Activated B cell treated with CpG ODN at 0.5 μM for 24 hours (primary cell): ENCODE measurements at regions not wholly inside any gene's neighbourhood (a gene's known extent, or its start where the extent isn't known, plus 50 kb on each side); places are given as distances from the start of the nearest gene placed in this dataset.

ENCODE experiments used
- ATAC-seq: fragments of 200-7000 bp; cut with Tn5 transposase; one replicate; pipeline ENCODE4 v1.10.0; 2021; ENCODE audit warnings: low read depth, mild to moderate bottlenecking, moderate library complexity
- CTCF ChIA-PET: fragments of 350-600 bp; sonication (Branson Sonifier 250); formaldehyde crosslinking; loops from one replicate; lab custom pipeline; 2021; ENCODE audit warnings: antibody characterized with exemption; lab: Charles Lee
- POLR2A ChIA-PET: fragments of 350-600 bp; sonication (Branson Sonifier 250); formaldehyde crosslinking; loops from one replicate; lab custom pipeline; 2021; ENCODE audit warnings: antibody characterized with exemption; lab: Charles Lee
- DNase-seq: peaks from one replicate; pipeline ENCODE4 v3.0.0; 2022
- H3K27ac Mint-ChIP-seq: one replicate; pipeline ENCODE4 v1.8.0; 2020; ENCODE audit warnings: mixed read lengths
- H3K27me3 Mint-ChIP-seq: one replicate; pipeline ENCODE4 v1.8.0; 2021; ENCODE audit warnings: mixed read lengths
- H3K36me3 Mint-ChIP-seq: one replicate; pipeline ENCODE4 v1.8.0; 2021; ENCODE audit warnings: low read depth, mixed read lengths
- H3K4me1 Mint-ChIP-seq: one replicate; pipeline ENCODE4 v1.8.0; 2021; ENCODE audit warnings: mixed read lengths
- H3K4me3 Mint-ChIP-seq: one replicate; pipeline ENCODE4 v1.8.0; 2020; ENCODE audit warnings: mild to moderate bottlenecking, mixed read lengths
- H3K9me3 Mint-ChIP-seq: one replicate; pipeline ENCODE4 v1.8.0; 2020; ENCODE audit warnings: mixed read lengths
- CTCF ChIP-seq: fragments of 200-600 bp; IDR thresholded peaks from one replicate; pipeline ENCODE4 v1.8.0; 2022; ENCODE audit warnings: antibody characterized with exemption, mild to moderate bottlenecking
- intact Hi-C: fragments of 100-400 bp; cut with micrococcal nuclease; formaldehyde crosslinking; loops from one replicate; pipeline ENCODE4 v1.15.1; 2024

- Mint-ChIP-seq H3K27ac (no peak overlapping the region), H3K4me3 (no peak overlapping the region), H3K4me1 (no peaks in the 10 kb centered on the region), H3K27me3 (peaks cover 2% of the 10 kb centered on the region), H3K36me3 (no peaks in the 10 kb centered on the region), H3K9me3 (no peaks in the 10 kb centered on the region)
- ChIA-PET POLR2A (no interaction called here), CTCF (no interaction called here)
- ATAC-seq (no peak), DNase-seq (no peak)
- TF ChIP-seq CTCF, result no peak
- intact Hi-C loops, result no loop called here
Observed at GRCh38 chr16:25464058-25464457, 206.4 kb upstream of the ZKSCAN2 start.

GRCh38 chr16:25449802-25450201, 192.2 kb upstream of the ZKSCAN2 start:
- no peak overlapping the region for H3K4me3 Mint-ChIP-seq
- no peak overlapping the region for H3K27ac Mint-ChIP-seq
- TF ChIP-seq CTCF, result no peak
- peaks cover 21% of the 10 kb centered on the region for H3K9me3 Mint-ChIP-seq
- ATAC-seq (no peak), DNase-seq (no peak)
- intact Hi-C loops, result no loop called here
- peaks cover 2% of the 10 kb centered on the region for H3K27me3 Mint-ChIP-seq
- no peaks in the 10 kb centered on the region for H3K4me1 Mint-ChIP-seq
- CTCF ChIA-PET, result no interaction called here
- H3K36me3 Mint-ChIP-seq, result no peaks in the 10 kb centered on the region
- POLR2A ChIA-PET, result no interaction called here

DNA sequence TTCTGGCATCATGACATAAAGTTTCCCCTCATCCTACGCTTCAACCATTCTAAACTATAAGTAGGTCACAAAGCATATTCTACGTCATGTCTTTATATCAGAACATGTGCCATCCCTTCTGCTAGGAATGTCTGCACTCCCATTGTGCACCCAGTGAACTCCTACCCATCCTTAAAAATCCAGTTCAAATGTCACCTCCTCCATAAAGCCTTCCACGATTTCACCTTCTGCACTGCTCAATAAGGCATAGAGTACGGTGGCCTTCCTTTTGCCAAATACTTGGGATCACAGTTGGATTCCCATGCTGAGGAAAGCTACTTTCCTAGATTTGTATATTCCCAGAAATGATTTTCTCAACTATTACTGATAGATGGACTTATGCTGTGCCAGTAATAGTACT, 186.3 kb upstream of the ZKSCAN2 start:
- DNase-seq (no peak), ATAC-seq (no peak)
- Mint-ChIP-seq H3K27me3 (peaks cover 11% of the 10 kb centered on the region), H3K27ac (no peak overlapping the region), H3K36me3 (no peaks in the 10 kb centered on the region), H3K4me1 (no peaks in the 10 kb centered on the region), H3K9me3 (peaks cover 14% of the 10 kb centered on the region), H3K4me3 (no peak overlapping the region)
- no peak for TF ChIP-seq CTCF
- POLR2A ChIA-PET, result no interaction called here
- CTCF ChIA-PET, result no interaction called here
- intact Hi-C loops, result no loop called here

- ATAC-seq, result no peak
- intact Hi-C loops, result no loop called here
- no peak overlapping the region for H3K27ac Mint-ChIP-seq
- TF ChIP-seq CTCF, result no peak
- H3K9me3 Mint-ChIP-seq, result no peaks in the 10 kb centered on the region
- no peaks in the 10 kb centered on the region for H3K36me3 Mint-ChIP-seq
- POLR2A ChIA-PET, result no interaction called here
- DNase-seq, result no peak
- peaks cover 1% of the 10 kb centered on the region for H3K27me3 Mint-ChIP-seq
- no peaks in the 10 kb centered on the region for H3K4me1 Mint-ChIP-seq
- CTCF ChIA-PET, result no interaction called here
- no peak overlapping the region for H3K4me3 Mint-ChIP-seq
Observed at GRCh38 chr16:25434064-25434463, 176.4 kb upstream of the ZKSCAN2 start.

DNA sequence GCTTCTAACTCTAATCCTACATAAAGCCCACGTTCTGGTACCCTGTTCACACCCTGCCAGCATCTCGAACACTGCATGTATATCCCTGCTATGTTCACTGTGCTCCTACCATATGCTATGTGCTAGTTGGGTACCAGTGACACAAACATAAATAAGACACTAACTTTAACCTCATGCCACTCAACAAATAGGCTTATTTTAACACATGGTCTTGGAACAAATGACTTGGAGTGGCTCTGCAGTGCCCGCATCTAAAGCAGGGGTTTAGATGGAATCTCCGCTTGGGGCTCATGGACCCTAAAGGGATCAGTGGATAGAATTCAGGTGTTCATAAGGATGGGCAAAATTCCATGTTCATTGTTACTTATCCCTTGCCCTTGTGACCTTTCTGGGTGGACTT, 175.7 kb upstream of the ZKSCAN2 start:
- POLR2A ChIA-PET, result no interaction called here
- TF ChIP-seq CTCF, result no peak
- no peak for ATAC-seq
- no peak for DNase-seq
- intact Hi-C loops, result no loop called here
- CTCF ChIA-PET, result no interaction called here
- no peaks in the 10 kb centered on the region for H3K27me3 Mint-ChIP-seq
- no peaks in the 10 kb centered on the region for H3K36me3 Mint-ChIP-seq
- H3K9me3 Mint-ChIP-seq, result peaks cover 3% of the 10 kb centered on the region
- no peaks in the 10 kb centered on the region for H3K4me1 Mint-ChIP-seq
- no peak overlapping the region for H3K4me3 Mint-ChIP-seq
- no peak overlapping the region for H3K27ac Mint-ChIP-seq
